ENCODE measurements at regions not wholly inside any gene's neighbourhood (a gene's known extent, or its start where the extent isn't known, plus 50 kb on each side); places are given as distances from the start of the nearest gene placed in this dataset.
"Not testable (repeated sequence)": the region's sequence is repeated elsewhere in the genome, so short reads cannot be mapped to it uniquely, and the experiment has no call there.

DNA sequence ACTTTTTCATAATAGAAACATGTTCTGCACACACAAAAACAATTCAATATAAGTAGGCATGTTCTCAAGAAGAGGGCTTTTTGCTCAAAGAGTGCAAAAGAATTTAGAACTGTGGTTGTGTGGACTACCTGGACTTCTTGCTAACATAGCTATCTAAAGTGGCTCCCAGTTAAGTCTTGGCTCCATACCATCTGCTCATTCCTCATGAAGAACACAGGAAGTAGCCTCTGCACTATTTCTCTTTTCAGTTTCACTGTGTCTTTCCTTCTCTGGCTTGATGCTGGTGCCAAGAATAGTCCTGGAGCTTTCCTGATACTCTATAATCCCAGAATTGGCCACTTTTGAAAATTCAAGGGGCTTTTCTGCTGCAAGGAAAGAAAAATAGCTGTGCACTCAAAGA is 127.4 kb downstream of the CCER1 start:
- no peak for DNase-seq

DNA sequence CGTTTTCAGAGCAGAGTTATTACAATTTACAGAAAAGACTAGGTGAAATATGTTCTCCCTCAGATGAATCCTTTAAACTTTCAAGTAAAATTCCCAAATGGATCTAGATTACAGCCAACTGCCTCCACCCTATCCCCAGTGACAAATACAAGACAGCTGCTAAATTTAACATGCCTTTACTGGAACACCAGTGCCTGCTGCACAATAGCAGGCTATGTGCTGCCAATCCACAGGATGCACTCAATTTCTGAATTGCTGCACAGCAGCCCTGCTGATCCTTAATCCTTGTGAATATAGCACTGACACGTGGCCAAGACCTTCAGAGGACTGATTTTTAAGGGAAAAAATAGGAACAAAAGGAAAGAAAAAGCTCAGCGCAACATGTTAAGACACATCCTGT is 128.9 kb downstream of the CCER1 start:
- no peak for DNase-seq

DNA sequence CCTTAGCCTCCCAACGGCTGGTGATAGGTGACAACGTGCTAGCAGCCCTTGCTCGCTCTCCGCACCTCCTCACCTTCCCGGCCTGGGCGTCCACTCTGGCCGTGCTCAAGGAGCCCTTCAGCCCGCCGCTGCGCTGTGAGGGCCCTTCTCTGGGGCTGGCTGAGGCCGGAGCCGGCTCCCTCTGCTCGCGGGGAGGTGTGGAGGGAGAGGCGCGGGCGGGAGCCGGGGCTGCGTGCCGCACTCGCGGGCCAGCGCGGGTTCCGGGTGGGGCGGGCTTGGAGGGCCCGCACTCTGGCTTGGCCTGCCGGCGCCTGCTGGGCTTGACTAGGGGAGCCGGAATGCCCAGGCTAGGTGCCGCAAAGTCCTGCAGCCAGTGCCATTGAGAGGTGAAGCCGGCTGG is 131.1 kb downstream of the CCER1 start:
- no peak for DNase-seq

DNA sequence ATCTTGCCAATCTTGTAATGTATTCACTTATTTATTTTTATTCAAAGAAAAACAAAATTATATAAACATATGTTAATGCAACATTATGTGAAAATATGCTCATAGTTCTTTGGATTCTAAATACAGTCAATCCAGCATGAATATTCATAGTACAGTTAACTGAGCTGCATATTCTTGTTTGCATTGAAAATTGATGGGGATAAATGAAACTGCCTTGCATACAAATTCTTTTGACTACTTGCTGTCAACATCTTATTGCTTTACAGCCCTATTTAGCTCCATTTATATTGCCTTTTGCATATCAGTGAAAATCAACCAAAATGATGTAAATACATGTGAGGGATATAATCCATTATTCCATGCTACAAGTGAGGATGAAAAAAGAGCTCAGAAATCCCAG is 135.3 kb downstream of the CCER1 start:
- no peak for DNase-seq

DNA sequence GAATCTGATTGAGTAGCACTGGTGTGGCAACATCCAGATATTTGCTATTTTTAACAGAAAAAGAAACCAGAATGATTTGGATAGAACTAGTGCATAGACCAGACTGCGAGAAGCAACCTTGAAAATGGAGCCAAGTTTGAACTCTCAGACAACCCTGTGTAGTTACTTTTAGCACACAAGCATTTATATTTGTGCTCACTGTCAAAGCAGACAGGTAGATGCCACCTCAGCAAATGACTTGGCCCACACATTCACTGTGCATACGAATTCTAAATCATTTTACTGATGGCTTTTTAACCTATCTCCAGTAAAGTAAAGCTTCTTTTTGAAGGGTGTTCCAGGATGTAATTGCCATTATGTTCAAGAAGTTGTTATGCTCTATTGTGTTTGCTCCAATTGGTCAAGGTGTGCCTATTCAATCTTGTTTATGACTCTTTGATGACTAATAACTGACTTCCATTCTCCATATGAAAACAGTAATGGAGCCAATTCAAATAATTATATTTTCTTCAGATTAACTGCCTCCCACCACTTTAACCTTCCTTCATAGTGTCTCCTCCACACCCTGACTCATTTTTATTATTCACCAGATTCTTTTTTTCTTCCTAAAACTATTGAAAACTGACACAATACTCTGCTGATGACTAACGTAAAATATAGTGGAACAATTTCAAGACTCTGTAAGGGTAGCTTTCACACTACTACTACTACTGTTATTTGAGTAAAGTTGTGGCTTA is 138.5 kb downstream of the CCER1 start:
- DNase-seq: no peak

DNA sequence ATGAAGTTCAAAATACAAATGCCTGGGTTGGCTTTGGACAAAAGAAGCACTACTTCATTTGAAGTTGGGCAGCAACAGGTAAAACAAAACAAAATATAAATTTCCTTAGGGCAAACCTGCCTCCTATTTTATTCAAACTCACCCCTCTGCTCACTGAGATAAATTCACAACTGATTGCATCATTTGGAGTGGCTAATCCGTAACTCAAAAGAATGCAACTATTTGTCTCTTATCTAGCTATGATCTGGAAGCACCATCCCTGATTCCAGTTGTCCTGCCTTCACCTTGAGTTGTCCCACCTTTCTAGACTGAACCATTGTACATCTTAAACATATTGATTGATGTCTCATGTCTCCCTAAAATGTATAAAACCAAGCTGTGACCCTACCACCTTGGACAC is 145.0 kb downstream of the CCER1 start:
- no peak for DNase-seq

DNA sequence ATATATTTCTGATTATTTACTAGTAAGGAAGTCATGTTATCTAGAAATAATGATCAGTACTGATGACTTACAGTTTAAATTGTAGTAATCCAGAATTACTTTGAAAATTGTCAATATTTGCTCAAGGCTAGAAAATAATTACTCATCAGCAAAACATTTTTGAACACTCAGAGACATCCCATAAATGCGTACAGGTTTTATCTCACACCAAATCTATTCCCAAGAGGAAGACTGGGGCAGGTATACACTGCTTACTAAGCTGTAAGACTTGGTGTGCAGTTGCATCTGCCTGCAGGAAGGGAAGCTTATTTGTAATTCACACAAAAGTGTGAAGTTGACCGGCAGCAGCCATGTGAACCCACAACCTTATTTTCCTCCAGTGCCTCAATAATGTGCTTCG is 146.4 kb downstream of the CCER1 start:
- DNase-seq: no peak

DNA sequence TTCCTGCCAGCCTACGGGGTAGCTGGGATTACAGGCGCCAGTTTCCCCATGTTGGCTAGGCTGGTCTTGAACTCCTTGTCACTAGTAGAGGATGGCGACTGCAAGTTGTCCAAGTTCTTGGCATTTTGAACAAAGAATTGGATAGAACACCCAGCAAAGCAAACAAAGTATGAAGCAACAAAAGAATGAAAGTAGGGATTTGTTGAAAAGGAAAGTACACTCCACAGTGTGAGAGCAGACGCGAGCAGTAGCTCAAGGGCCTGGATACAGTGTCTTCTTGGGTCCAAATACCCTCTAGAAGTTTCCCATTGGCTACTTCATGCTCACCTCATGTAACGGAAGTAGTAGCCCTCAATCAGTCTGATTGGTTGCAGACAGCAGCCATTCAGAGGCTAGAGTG is 152.2 kb downstream of the CCER1 start:
- no peak for DNase-seq

DNA sequence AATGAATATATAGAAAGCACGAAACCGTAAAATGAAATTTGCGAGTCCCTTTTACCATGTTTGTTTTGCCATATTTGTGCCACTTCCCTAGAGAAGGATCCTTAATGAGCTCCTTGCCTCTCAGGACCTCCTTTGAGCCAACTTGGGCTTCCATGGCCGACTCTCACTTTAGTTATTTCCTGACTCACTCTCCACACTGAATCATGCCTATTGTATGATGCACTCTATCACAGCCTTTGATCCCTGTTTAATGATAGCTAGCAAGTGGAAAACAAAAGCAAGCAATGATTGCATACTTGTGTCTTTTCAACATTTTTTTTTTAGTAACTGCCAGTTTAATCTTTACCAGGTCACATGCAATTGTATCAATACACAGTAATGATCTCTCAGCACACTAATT is 153.2 kb downstream of the CCER1 start:
- no peak for DNase-seq

DNA sequence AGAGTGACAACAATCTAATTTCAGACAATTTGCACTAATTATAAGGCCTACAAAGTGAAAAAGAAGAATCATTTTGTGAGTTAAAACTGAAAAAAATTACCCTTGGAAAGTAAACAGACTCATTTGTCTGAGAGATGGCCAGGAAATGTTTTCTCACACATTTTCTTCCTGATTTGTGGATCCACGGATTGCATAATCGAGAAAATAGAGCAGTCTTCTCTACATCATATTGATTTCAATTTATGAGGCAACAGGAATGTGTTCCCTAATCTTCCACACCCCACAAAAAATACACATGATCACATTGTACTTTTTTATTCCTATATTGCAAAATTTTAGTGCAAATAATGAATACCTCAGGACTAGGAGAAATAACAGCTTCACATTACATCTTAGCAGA is 160.8 kb downstream of the CCER1 start:
- no peak for DNase-seq

DNA sequence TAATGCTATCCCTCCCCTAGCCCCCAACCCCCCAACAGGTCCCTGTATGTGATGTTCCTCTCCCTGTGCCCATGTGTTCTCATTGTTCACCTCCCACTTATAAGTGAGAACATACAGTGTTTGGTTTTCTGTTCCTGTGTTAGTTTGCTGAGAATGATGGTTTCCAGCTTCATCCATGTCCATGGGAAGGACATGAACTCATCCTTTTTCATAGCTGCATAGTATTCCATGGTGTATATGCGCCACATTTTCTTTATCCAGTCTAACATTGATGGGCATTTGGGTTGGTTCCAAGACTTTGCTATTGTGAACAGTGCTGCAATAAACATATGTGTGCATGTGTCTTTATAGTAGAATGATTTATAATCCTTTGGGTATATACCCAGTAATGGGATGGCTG is 162.3 kb downstream of the CCER1 start:
- DNase-seq: not testable (repeated sequence)

DNA sequence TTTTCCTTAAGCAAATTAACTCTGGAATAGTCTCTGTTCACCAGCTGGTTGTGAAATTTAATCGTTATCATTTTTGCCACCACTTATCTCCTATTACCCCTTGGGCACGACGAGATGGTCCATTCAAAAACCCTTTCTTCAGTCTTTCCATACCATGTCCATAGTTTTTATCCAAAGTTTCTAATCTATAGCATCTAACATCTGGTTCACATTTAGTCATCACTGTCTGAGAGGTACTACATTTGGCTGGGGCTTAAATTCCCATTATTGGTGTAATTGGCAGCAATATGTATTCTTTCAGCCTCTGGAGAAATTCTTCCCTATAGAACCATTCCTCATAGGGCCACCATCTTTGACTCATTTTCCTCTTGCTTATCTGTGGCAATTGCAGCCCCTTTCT is 163.5 kb downstream of the CCER1 start:
- DNase-seq: no peak

DNA sequence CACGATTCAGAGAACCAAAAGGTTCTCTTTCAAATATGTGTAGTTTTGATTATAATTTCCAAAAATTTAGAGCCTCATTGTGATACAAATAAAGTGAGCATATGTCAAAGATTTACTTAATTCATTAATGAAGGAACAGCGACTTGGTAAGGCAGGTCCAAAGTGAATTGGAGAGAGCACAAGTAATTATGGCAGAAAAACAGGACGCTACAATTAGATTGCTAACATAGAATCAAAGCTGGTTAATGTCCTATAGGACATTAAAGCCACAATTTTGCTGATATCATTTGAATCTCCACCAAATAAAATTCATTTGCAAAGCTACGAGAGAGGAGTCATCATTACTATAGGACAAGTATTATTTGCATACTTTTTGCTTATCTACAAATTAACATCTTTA is 164.2 kb downstream of the CCER1 start:
- DNase-seq: no peak

DNA sequence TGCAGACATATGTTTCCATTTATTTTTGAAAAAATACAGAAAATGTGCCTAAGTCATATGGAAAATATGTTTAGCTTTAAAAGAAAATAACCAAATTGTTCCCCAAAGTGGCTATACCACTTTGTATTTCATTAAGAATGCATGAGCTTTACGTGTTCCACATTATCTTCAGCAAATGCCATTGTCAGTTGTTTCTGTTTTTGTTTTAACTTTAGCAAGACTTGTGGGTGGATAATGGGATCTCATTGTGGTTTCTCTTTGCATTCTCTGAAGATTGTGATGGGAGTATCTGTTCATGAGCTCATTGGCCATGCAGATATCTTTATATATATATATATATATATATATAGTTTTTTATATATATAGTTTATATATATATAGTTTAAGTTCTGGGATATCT is 181.5 kb downstream of the CCER1 start:
- no peak for DNase-seq

DNA sequence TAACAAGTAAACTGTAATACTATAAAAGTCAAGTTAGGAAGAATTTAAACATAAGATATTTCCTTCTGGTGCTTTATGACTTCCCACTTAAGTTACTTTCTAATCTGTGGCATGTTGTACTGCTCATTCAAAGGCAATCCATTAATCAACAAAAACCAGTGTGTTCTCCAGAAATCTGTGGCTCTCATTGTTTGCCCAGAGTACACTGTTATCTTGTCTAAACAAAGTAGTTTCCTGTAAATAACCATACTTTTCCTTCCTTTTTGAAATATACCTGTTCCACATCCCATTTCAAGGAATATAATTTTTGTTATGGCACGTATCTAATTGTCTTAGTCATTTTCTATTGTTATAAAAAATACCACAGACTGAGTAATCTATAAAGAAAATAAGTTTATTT is 184.1 kb downstream of the CCER1 start:
- DNase-seq: no peak

DNA sequence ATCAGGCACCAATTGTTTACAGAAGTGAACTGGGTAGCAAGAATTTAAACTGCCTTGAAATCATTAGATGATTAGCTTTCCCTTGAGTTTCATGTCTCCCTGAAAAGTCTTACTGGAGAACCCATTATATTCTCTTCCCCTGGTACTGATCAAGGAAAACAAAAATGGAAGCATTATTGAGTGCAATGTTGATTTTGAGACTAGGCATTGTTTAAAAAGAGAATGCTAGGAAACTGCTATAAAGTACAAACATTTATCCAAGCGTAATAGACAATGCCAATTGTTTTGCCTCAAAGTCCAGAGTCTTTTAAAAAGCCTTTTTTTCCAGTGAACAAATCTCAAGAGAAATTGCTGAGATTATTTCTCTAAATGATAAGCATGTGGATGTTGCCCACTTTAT is 197.0 kb downstream of the CCER1 start:
- DNase-seq: no peak

DNA sequence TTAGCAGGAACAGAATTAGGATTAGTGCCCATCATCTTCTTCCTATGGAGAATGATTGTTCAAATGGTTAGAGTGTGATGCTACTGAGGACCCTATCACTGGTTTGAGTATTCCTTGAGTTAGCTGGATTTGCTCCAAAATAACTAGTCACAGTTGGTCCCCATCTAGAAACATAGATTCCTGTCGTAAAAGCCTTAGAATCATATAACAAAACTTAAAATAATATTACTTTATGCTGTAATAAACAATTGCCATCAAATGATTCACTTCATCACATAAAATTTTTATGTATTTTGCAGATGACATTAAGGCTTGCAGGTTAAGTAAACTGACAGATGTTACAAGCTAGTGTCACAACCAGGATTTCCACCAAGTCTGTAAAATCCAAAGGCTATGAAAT is 209.8 kb downstream of the CCER1 start:
- DNase-seq: no peak

DNA sequence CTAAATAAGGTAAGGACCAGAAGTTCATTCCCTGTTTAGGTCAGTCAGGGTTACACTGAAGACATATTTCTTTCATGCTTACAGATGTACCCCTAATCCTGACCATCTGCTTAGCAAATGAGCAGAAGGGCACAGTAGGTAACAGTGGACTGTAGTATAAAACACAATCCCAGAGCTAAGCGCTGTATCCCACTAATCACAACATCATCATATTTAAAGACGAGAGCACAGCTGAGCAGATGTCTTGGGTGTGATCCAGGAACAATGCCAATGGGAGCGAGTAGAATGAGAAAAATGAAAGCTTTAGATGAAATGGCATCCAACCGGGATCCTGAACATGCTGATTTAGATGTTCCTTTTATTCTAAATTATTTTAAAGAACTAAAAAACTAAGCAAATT is 213.4 kb downstream of the CCER1 start:
- DNase-seq: no peak

DNA sequence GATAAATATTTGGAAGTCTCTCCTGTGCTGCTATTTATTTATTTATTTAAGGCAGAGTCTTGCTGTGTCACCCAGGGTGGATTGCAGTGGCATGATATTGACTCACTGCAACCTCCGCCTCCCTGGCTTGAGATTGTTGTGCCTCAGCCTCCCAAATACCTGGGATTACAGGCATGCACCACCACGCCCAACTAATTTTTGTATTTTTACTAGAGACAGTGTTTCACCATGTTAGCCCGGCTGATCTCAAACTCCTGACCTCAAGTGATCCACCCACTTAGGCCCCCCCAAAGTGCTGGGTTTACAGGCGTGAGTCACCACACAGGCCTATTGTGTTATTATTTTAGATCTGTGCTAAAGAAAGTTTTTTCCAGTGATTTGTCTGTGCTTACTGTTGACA is 225.2 kb downstream of the CCER1 start:
- DNase-seq: no peak

DNA sequence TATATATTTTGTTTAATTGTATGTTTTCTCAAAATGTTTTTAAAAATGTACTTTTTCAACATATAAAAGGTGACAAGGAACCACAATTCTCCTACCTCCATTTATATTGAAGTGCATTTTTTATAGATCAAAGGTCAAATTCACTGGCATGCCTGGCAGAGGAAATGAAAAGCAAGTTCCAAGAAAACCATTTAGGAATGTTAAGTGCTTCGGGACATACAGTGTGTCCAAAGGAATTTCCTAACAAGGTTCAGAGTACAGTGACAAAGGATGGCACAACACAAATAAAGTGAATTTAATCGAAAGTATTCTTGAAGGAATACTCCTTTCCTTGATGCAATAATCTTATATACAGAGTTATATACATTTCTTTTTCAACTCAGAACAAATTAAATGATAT is 242.3 kb downstream of the CCER1 start:
- DNase-seq: no peak

DNA sequence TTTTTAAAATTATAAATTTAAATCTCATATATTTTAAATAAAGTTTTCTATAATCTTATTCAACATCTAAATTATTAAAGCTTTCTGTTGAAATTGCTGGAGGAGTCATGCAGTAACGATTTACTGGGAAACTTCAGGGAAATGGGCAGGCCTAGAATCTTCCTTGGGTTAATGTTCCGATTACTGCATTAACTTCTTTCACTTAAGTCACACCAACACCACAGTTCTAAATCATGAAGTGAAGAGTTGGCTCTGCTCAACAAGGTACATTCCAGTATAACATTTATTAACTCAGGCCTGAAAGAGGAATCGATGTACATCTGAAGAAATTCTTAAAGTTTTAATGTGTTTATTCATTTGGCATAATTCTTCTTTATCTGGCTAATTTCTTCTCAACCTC is 244.3 kb downstream of the CCER1 start:
- no peak for DNase-seq

DNA sequence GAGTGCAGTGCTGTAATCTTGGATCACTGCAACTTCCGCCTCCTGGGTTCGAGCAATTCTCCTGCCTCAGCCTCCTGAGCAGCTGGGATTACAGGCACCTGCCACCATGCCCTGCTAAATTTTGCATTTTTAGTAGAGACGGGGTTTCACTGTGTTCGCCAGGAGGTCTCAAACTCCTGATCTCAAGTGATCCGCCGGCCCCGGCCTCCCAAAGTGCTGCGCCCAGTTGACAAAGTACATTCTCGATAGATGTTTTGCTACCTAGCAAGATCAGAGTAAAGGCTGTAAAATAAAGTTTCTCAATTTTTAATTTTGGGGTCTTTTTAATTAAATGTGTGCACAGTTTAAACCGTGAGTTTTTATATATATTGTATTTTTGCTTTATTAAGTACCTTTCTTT is 248.9 kb downstream of the CCER1 start:
- DNase-seq: no peak

DNA sequence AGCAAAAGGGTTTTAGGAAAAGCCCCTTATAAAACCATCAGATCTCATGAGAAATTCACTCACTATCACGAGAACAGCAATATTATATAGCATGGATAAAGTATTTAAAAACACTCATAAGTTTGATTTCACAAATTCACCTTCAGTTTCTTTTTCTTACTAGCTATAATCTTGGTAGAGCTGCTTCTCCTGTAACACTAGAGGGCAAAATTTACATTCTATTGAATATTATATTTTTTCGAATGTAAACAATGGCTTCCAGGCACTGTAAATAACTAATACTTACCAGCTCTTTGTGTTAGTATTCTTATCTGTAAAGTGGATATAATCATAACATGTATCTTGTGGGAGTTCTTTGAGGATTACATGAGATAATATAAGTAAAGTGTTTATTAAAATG is 259.6 kb downstream of the CCER1 start:
- no peak for DNase-seq

DNA sequence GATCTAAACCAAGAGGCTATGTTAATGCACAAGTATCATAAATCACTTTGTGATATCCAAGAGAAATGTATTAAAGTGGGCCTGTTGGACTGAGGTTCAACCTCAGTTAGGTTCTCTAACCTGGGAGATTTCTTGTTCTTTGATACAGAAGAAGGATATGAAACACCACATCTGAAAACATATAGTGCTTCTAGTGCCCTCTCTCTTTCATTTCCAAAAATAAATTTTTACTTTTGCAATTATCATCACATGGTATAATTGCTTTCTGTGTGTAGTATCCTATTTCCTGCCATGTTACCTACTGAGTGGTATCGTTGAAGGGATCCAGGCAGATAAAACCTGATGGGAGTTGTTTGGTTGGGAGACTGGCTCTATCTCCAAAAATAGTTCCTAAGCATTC is 264.9 kb downstream of the CCER1 start:
- DNase-seq: no peak

DNA sequence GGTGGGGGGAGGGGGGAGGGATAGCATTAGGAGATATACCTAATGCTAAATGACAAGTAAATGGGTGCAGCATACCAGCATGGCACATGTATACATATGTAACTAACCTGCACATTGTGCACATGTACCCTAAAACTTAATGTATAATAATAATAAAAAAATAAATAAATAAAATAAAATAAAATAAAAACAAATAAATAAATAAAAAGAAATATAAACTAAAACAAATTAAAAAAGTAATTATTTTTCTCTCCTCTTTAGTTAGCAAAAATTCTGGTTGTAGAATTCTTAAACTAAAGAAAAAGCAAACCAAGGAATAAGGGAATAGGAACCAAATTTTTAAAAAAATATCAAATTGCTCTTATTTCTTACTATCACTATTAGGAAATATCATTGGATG is 267.3 kb downstream of the CCER1 start:
- not testable (repeated sequence) for DNase-seq

DNA sequence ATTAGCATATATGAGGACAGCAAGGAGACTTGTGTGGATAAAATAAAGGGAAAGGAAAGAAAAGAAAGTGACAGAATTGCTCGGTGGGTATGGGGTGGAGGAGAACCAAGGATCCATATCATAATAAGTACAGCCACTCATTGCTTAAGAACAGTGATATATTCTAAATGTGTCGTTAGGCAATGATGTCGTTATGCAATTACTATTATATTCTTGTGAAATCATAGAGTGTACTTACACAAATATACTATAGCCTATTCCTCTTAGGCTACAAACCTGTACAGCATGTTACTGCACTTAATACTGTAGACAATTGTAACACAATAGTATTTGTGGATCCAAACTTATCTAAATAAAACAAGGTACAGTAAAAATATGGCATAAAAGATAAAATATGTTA is 271.1 kb downstream of the CCER1 start:
- DNase-seq: peak in 1 of 3 donors; percentile 2

All from suppressor macrophage treated with lipopolysaccharide for 1 hour (primary cell).